Putamen (tissue), 1 donor: ENCODE measurements at regions not wholly inside any gene's neighbourhood (a gene's known extent, or its start where the extent isn't known, plus 50 kb on each side); places are given as distances from the start of the nearest gene placed in this dataset.
"Not testable (repeated sequence)": the region's sequence is repeated elsewhere in the genome, so short reads cannot be mapped to it uniquely, and the experiment has no call there.

Experiments
- DNase-seq: peaks from one replicate; pipeline ENCODE4 v3.0.0-alpha.2; 2016; ENCODE audit warnings: low spot score

DNA sequence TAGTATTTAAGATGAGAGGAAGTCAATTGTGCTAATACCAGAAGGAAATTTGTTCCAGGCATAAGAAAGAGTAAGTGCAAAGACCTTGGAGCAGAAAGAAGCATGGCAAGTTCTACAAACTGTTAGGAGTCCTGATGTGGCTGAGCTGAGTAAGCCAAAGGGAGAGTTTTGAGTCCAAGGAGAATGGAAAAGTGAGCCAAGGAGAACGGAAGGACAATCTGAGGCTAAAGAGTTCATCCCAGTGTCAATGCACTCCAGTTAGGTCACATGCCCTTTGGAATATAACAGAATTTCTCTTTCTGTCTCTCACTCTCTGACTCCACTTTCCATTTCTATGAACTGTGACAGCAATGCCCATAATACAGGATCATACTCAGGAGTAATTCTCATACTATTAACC, 224.7 kb downstream of the CAAP1 start:
- DNase-seq, result no peak

GRCh38 chr9:26665666-26666065, 226.9 kb downstream of the CAAP1 start:
- peak; percentile 55 for DNase-seq

DNA sequence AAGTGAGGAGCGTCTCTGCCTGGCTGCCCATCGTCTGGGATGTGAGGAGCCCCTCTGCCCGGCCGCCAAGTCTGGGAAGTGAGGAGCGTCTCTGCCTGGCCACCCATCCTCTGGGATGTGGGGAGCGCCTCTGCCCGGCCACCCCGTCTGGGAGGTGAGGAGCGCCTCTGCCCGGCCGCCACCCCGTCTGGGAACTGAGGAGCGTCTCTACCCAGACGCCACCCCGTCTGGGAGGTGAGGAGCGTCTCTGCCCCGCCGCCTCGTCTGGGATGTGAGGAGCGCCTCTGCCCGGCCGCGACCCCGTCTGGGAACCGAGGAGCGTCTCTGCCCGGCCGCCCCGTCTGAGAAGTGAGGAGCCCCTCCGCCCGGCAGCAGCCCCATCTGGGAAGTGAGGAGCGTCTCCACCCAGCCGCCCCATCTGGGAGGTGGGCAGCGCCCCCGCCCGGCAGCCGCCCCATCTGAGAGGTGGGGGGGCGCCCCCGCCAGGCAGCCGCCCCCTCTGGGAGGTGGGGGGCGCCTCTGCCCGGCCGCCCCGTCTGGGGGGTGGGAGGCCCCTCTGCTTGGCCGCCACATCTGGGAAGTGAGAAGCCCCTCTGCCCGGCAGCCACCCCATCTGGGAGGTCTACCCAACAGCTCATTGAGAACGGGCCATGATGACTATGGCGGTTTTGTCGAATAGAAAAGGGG, 228.4 kb downstream of the CAAP1 start:
- DNase-seq, result not testable (repeated sequence)

- DNase-seq, result no peak
Measured at GRCh38 chr9:26662476-26662875, 230.1 kb downstream of the CAAP1 start.

- no peak for DNase-seq
Measured at GRCh38 chr9:26658476-26658875, 234.1 kb downstream of the CAAP1 start.

GRCh38 chr9:26657958-26658357, 234.6 kb downstream of the CAAP1 start:
- DNase-seq, result no peak

- DNase-seq, result peak; percentile 22
Measured at GRCh38 chr9:26656003-26656870, 236.4 kb downstream of the CAAP1 start.

DNA sequence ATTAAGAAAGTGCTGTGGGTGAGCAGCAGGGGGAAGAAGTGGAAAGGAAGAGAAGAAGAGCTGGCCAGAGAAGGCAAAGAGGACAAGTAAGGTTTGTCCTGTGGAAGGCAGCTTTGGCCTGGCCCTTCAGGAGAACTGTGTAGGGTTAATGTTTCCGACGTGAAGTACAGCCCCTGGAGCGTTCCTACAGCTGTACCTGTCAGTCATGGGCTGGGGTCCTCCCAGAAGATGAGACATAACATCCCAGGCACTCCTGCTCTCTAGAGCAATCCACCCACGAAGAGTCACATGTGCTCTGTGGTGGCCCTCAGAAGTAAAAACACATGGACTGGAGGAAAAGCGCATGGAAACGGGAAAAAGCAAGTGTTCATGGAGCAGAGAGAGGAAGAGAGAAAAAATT, 237.4 kb downstream of the CAAP1 start:
- DNase-seq, result no peak

DNA sequence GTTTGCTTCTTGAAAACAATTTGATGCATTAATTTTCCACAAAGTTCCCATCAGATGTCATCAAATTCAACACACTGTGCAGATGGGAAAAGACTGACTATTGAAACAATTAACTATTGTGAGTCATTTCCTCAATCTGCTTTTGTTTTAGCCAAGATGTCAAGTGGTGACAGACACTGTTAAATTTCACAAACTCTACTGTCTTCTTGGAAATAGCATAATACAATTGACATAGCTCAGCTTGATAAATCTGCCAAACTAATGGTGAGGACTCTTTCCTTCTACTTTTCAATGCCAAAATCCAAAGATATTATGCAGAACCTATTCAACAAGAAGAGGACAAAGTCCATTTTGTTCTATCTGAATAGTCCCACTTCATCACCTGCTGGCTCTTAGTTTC, 242.3 kb downstream of the CAAP1 start:
- DNase-seq, result peak; percentile 20

GRCh38 chr9:26643826-26644225, 248.8 kb downstream of the CAAP1 start:
- DNase-seq, result no peak

DNA sequence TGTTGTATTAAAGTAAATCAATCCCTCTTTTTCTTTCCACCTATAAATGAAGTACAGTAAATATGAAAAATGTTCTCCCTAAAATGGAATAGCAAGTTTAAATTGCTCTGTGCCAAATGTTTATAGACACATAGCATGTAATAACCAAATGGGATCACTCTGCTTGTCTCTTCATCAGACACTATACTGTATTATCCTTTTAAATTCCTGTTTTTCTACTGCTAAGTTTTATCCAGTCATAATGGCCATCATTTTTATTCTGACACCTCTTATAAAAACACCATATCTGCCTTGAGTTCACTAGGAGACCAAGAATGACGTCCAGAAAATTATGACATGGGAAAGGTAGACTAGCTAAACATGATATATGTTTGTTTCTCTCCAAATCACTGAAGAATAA, 252.8 kb downstream of the CAAP1 start:
- DNase-seq, result no peak

- DNase-seq, result no peak
Measured at GRCh38 chr9:26637101-26637500, 255.5 kb downstream of the CAAP1 start.

DNA sequence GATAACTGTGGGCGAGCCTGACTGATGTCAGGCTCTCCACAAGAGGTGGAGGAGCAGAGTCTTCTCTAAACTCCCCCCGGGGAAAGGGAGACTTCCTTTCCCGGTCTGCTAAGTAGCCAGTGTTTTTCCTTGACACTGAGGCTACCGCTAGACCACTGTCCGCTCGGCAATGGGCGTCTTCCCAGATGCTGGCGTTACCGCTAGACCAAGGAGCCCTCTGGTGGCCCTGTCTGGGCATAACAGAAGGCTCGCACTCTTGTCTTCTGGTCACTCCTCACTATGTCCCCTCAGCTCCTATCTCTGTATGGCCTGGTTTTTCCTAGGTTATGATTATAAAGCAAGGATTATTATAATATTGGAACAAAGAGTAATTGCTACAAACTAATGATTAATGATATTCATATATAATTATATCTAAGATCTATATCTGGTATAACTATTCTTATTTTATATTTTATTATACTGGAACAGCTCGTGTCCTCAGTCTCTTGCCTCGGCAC, 278.7 kb downstream of the CAAP1 start:
- DNase-seq, result not testable (repeated sequence)

GRCh38 chr9:26612211-26612610, 280.4 kb downstream of the CAAP1 start:
- DNase-seq, result no peak

DNA sequence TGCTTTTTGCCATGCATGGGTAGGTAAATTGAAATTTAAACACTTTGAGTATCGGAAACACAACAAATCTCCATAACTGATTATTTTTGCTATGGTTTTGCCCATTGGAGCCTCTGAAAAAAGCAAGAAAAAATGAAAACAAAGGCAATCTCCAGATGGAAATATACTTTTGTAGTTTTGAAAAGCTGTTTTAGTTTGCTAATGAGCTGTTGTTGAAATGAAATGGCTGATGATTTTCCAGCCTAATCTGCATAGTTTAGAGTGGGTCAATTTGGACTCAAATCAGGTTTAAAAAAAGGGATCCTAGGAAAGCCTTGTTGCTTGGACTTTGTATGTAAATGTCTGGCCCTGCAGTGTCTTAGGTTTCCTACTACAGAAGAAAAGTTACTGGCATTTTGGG, 285.8 kb downstream of the CAAP1 start:
- DNase-seq, result no peak

- no peak for DNase-seq
Measured at GRCh38 chr9:26605367-26605766, 287.2 kb downstream of the CAAP1 start.

DNA sequence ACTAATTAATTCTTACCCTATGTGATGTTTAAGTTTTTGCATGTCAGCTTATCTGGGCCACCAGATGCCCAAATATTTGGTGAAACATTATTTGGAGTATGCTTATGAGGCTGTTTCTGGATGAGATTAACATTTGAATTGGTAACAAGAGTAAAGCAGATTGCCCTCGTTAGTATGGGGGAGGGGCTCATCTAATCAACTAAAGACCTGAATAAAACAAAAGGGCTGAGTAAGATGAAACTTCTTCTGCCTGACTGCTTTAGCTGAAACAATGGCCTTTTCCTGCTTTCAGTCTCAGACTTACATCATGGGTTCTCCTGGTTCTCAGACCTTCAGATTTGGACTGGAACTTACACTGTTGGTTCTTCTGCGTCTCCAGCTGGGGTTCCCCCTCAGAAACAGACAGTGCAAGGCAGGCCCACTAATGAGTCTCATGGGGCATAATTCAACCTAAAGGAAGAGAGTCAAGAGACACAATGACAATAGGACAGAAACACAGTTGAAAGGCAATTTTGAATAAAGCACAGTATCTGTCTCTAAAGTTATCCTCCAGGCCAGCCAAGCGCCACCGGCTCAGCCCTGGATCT, 288.4 kb downstream of the CAAP1 start:
- no peak for DNase-seq

GRCh38 chr9:26603617-26604016, 289.0 kb downstream of the CAAP1 start:
- DNase-seq, result no peak

GRCh38 chr9:26597542-26598149, 295.0 kb downstream of the CAAP1 start:
- no peak for DNase-seq

- DNase-seq, result no peak
Measured at GRCh38 chr9:26579056-26579455, 313.5 kb downstream of the CAAP1 start.

GRCh38 chr9:26574898-26575440, 317.6 kb downstream of the CAAP1 start:
- DNase-seq, result no peak

DNA sequence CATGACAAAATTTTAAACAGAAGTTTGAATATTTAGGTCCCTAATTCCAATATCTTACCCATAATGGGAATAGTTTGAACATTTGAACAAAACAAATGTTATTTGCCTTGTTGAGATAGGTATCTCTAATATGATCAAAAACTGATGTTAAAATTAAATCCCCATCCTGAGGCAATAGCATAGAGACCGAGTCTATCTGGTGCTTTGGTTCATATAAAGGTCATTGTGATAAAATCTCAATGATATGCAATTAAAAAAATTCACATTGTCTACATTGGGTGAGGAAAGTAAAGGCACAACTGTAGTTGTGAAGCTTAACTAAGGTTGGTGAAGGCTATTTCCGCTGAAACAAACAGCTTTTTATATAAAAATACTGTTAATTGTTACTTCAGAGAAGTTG, 318.3 kb downstream of the CAAP1 start:
- DNase-seq, result no peak
